NCI-H345 treated with DMSO at 0.1 percent for 48 hours (cell line): ENCODE measurements at regions not wholly inside any gene's neighbourhood (a gene's known extent, or its start where the extent isn't known, plus 50 kb on each side); places are given as distances from the start of the nearest gene placed in this dataset.
"Not testable (repeated sequence)": the region's sequence is repeated elsewhere in the genome, so short reads cannot be mapped to it uniquely, and the experiment has no call there.

ENCODE experiments used
- DNase-seq: peaks from one replicate; lab custom pipeline; 2025; ENCODE audit not compliant: unreplicated experiment; lab: John Stamatoyannopoulos, UW

GRCh38 chr6:139990026-139990686 lies 615.7 kb upstream of the CITED2 start:
- DNase-seq, result no peak

- DNase-seq, result no peak
Observed at GRCh38 chr6:139988685-139989084, 614.2 kb upstream of the CITED2 start.

- DNase-seq, result no peak
Observed at GRCh38 chr6:139987091-139987490, 612.6 kb upstream of the CITED2 start.

- DNase-seq, result no peak
Observed at GRCh38 chr6:139985236-139985815, 610.9 kb upstream of the CITED2 start.

- DNase-seq, result no peak
Observed at GRCh38 chr6:139984317-139984716, 609.9 kb upstream of the CITED2 start.

GRCh38 chr6:139983555-139984276 lies 609.3 kb upstream of the CITED2 start:
- DNase-seq, result no peak

GRCh38 chr6:139982652-139983295 lies 608.3 kb upstream of the CITED2 start:
- no peak for DNase-seq

- no peak for DNase-seq
Observed at GRCh38 chr6:139982195-139982594, 607.7 kb upstream of the CITED2 start.

GRCh38 chr6:139981768-139982181 lies 607.3 kb upstream of the CITED2 start:
- no peak for DNase-seq

- DNase-seq, result no peak
Observed at GRCh38 chr6:139981066-139981624, 606.7 kb upstream of the CITED2 start.

GRCh38 chr6:139980631-139981030 lies 606.2 kb upstream of the CITED2 start:
- DNase-seq, result not testable (repeated sequence)

- no peak for DNase-seq
Observed at GRCh38 chr6:139979021-139979725, 604.7 kb upstream of the CITED2 start.

- no peak for DNase-seq
Observed at GRCh38 chr6:139977887-139978332, 603.5 kb upstream of the CITED2 start.

- DNase-seq, result no peak
Observed at GRCh38 chr6:139973669-139974344, 599.4 kb upstream of the CITED2 start.

GRCh38 chr6:139972116-139972515 lies 597.7 kb upstream of the CITED2 start:
- no peak for DNase-seq

GRCh38 chr6:139970591-139970991 lies 596.1 kb upstream of the CITED2 start:
- no peak for DNase-seq

GRCh38 chr6:139967497-139967896 lies 593.0 kb upstream of the CITED2 start:
- DNase-seq, result no peak

- no peak for DNase-seq
Observed at GRCh38 chr6:139965393-139965792, 590.9 kb upstream of the CITED2 start.

- no peak for DNase-seq
Observed at GRCh38 chr6:139964737-139965136, 590.3 kb upstream of the CITED2 start.

- DNase-seq, result no peak
Observed at GRCh38 chr6:139962654-139963347, 588.4 kb upstream of the CITED2 start.
